Loucy (cell line): ENCODE measurements at regions not wholly inside any gene's neighbourhood (a gene's known extent, or its start where the extent isn't known, plus 50 kb on each side); places are given as distances from the start of the nearest gene placed in this dataset.

Experiments used
- CTCF ChIP-seq: fragments of 200-600 bp; sonication (generic); conservative IDR thresholded peaks from 2 replicates; pipeline ENCODE4 v1.5.1; 2014; ENCODE audit warnings: mild to moderate bottlenecking, antibody characterized with exemption, low read length
- EZH2phosphoT487 ChIP-seq: fragments of 200-600 bp; IDR thresholded peaks from 2 replicates; pipeline ENCODE4 v1.6.1; 2018; ENCODE audit warnings: antibody characterized with exemption, mild to moderate bottlenecking, moderate library complexity, borderline replicate concordance

GRCh38 chr6:14717307-14717706, 528.6 kb upstream of the JARID2 start:
- TF ChIP-seq CTCF (no peak), EZH2phosphoT487 (no peak)
